ENCODE measurements at regions not wholly inside any gene's neighbourhood (a gene's known extent, or its start where the extent isn't known, plus 50 kb on each side); places are given as distances from the start of the nearest gene placed in this dataset.

DNA sequence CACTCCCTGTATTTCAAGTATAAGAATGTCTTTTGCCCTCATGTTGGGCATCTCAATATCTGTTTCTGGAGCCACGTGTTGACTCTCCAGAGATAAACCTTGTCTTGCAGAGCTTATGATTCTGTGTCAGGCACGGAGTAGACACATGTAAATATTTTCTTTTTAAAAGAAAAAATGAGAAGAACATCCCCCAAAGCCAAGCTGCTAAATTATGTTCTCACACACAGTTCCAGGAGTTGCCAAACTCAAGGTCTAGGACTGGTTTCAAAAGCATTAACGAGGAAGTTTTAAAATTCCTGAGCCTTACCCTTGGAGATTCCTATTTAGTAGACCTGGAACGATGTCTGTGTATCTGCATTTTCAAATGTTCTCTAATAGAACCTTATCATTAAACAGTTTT is 1228.3 kb upstream of the WWC1 start:
- TF ChIP-seq, protein P1, sequence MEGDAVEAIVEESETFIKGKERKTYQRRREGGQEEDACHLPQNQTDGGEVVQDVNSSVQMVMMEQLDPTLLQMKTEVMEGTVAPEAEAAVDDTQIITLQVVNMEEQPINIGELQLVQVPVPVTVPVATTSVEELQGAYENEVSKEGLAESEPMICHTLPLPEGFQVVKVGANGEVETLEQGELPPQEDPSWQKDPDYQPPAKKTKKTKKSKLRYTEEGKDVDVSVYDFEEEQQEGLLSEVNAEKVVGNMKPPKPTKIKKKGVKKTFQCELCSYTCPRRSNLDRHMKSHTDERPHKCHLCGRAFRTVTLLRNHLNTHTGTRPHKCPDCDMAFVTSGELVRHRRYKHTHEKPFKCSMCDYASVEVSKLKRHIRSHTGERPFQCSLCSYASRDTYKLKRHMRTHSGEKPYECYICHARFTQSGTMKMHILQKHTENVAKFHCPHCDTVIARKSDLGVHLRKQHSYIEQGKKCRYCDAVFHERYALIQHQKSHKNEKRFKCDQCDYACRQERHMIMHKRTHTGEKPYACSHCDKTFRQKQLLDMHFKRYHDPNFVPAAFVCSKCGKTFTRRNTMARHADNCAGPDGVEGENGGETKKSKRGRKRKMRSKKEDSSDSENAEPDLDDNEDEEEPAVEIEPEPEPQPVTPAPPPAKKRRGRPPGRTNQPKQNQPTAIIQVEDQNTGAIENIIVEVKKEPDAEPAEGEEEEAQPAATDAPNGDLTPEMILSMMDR (IDR thresholded peaks at IDR 0.05 in 8 of 11, conservative IDR thresholded peaks at IDR 0.05 in 3 of 11), result no peak
- TF ChIP-seq POLR2A (IDR thresholded peaks at IDR 0.05) (no peak), POLR2AphosphoS5 (IDR thresholded peaks at IDR 0.05) (no peak)
